ENCODE measurements at regions not wholly inside any gene's neighbourhood (a gene's known extent, or its start where the extent isn't known, plus 50 kb on each side); places are given as distances from the start of the nearest gene placed in this dataset.

GRCh38 chr16:79912592-79913310 lies 312.2 kb upstream of the MAF start:
- POLR2A ChIA-PET, result no interaction called here
- H3K4me3 Mint-ChIP-seq (ENCODE audit: unreplicated experiment), result no peak overlapping the region
- no peaks in the 10 kb centered on the region for H3K9me3 ChIP-seq
- no peak overlapping the region for H3K27ac Mint-ChIP-seq (ENCODE audit: unreplicated experiment)
- intact Hi-C loops (cut with micrococcal nuclease; ENCODE audit: unreplicated experiment), result no loop called here
- no peak overlapping the region for H3K4me3 ChIP-seq (ENCODE audit: low read depth, low read length)
- H3K4me1 Mint-ChIP-seq (ENCODE audit: low read depth, unreplicated experiment), result no peaks in the 10 kb centered on the region
- no peaks in the 10 kb centered on the region for H3K4me1 ChIP-seq
- DNase-seq, result no peak
- H3K9me3 Mint-ChIP-seq (ENCODE audit: unreplicated experiment), result no peaks in the 10 kb centered on the region
- H3K27me3 Mint-ChIP-seq (ENCODE audit: insufficient read depth, unreplicated experiment), result no peaks in the 10 kb centered on the region
- H3K36me3 ChIP-seq (ENCODE audit: control insufficient read depth, insufficient read depth, low read length), result no peaks in the 10 kb centered on the region
- TF ChIP-seq CTCF (IDR thresholded peaks at IDR 0.05; ENCODE audit: insufficient read depth in 1 of 2, low read depth in 1 of 2, low read length in 1 of 2, severe bottlenecking in 1 of 2, unreplicated experiment in 1 of 2), result no peak
- CTCF ChIA-PET, result interaction anchor here (0.5 kb wide), 1 partner anchor 20 kb away, joined by 3 read pairs; no protein-coding TSS in a partner anchor
- no TSS peak for BruUV-seq (replicated peaks)
- no peaks in the 10 kb centered on the region for H3K27me3 ChIP-seq (replicated peaks; ENCODE audit: control insufficient read depth, insufficient read depth, low read length)
- H3K36me3 Mint-ChIP-seq (ENCODE audit: insufficient read depth, unreplicated experiment), result no peaks in the 10 kb centered on the region

- BruUV-seq (replicated peaks), result no TSS peak
- H3K9me3 Mint-ChIP-seq (ENCODE audit: unreplicated experiment), result no peaks in the 10 kb centered on the region
- H3K4me3 Mint-ChIP-seq (ENCODE audit: unreplicated experiment), result no peak overlapping the region
- POLR2A ChIA-PET, result no interaction called here
- no peaks in the 10 kb centered on the region for H3K4me1 Mint-ChIP-seq (ENCODE audit: low read depth, unreplicated experiment)
- DNase-seq, result no peak
- Histone ChIP-seq H3K27me3 (replicated peaks; ENCODE audit: control insufficient read depth, insufficient read depth, low read length) (no peaks in the 10 kb centered on the region), H3K36me3 (ENCODE audit: control insufficient read depth, insufficient read depth, low read length) (no peaks in the 10 kb centered on the region), H3K9me3 (no peaks in the 10 kb centered on the region; the same call in 1 of the 2 replicates), H3K4me3 (ENCODE audit: low read depth, low read length) (no peak overlapping the region), H3K4me1 (no peaks in the 10 kb centered on the region)
- no peak for TF ChIP-seq CTCF (IDR thresholded peaks at IDR 0.05; ENCODE audit: insufficient read depth in 1 of 2, low read depth in 1 of 2, low read length in 1 of 2, severe bottlenecking in 1 of 2, unreplicated experiment in 1 of 2)
- no peak overlapping the region for H3K27ac Mint-ChIP-seq (ENCODE audit: unreplicated experiment)
- CTCF ChIA-PET, result no interaction called here
- H3K36me3 Mint-ChIP-seq (ENCODE audit: insufficient read depth, unreplicated experiment), result no peaks in the 10 kb centered on the region
- H3K27me3 Mint-ChIP-seq (ENCODE audit: insufficient read depth, unreplicated experiment), result no peaks in the 10 kb centered on the region
- intact Hi-C loops (cut with micrococcal nuclease; ENCODE audit: unreplicated experiment), result no loop called here
These were observed 311.1 kb upstream of the MAF start for GRCh38 chr16:79911660-79912059.

GRCh38 chr16:79909571-79909970 lies 309.0 kb upstream of the MAF start:
- Histone ChIP-seq H3K4me1 (no peaks in the 10 kb centered on the region), H3K36me3 (ENCODE audit: control insufficient read depth, insufficient read depth, low read length) (no peaks in the 10 kb centered on the region), H3K9me3 (no peaks in the 10 kb centered on the region; the same call in 1 of the 2 replicates), H3K4me3 (ENCODE audit: low read depth, low read length) (no peak overlapping the region), H3K27me3 (replicated peaks; ENCODE audit: control insufficient read depth, insufficient read depth, low read length) (no peaks in the 10 kb centered on the region)
- DNase-seq, result no peak
- H3K36me3 Mint-ChIP-seq (ENCODE audit: insufficient read depth, unreplicated experiment), result no peaks in the 10 kb centered on the region
- no TSS peak for BruUV-seq (replicated peaks)
- no peaks in the 10 kb centered on the region for H3K27me3 Mint-ChIP-seq (ENCODE audit: insufficient read depth, unreplicated experiment)
- ChIA-PET CTCF (no interaction called here), POLR2A (interaction anchor here (0.6 kb wide), 1 partner anchor 1096 kb away, joined by 3 read pairs; no protein-coding TSS in a partner anchor)
- H3K27ac Mint-ChIP-seq (ENCODE audit: unreplicated experiment), result no peak overlapping the region
- no peaks in the 10 kb centered on the region for H3K4me1 Mint-ChIP-seq (ENCODE audit: low read depth, unreplicated experiment)
- intact Hi-C loops (cut with micrococcal nuclease; ENCODE audit: unreplicated experiment), result no loop called here
- H3K9me3 Mint-ChIP-seq (ENCODE audit: unreplicated experiment), result no peaks in the 10 kb centered on the region
- TF ChIP-seq CTCF (IDR thresholded peaks at IDR 0.05; ENCODE audit: insufficient read depth in 1 of 2, low read depth in 1 of 2, low read length in 1 of 2, severe bottlenecking in 1 of 2, unreplicated experiment in 1 of 2), result no peak
- H3K4me3 Mint-ChIP-seq (ENCODE audit: unreplicated experiment), result no peak overlapping the region

Data from Caco-2 (cell line).